IMR-90 (cell line): ENCODE measurements at regions not wholly inside any gene's neighbourhood (a gene's known extent, or its start where the extent isn't known, plus 50 kb on each side); places are given as distances from the start of the nearest gene placed in this dataset.

Experiments used
- ATAC-seq: fragments of 200-7000 bp; cut with Tn5 transposase; 2 replicates; pipeline ENCODE4 v1.9.1; 2020; ENCODE audit warnings: low read depth, mild to moderate bottlenecking, moderate library complexity
- BruUV-seq: library from RNA; stranded (reverse); fragments of 400-500 nt; replicated peaks from 2 replicates; lab custom pipeline; 2021; lab: Mats Ljungman, UMichigan
- CTCF ChIA-PET: fragments of 300-600 bp; formaldehyde crosslinking; extraction: SDS; loops from one replicate; lab custom pipeline; 2021; ENCODE audit warnings: antibody characterized with exemption; lab: Yijun Ruan, JAX
- POLR2A ChIA-PET: fragments of 300-600 bp; sonication (Branson Sonifier 250); formaldehyde crosslinking; loops from one replicate; lab custom pipeline; 2022; ENCODE audit warnings: antibody characterized with exemption; ENCODE audit not compliant: unreplicated experiment; lab: Charles Lee
- DNase-seq: peaks from one replicate; pipeline ENCODE4 v3.0.0; 2013
- H2AFZ ChIP-seq: replicated peaks from 2 replicates; pipeline ENCODE3; 2013; ENCODE audit warnings: low read length, mild to moderate bottlenecking; ENCODE audit not compliant: poor library complexity
- H2AK5ac ChIP-seq: 2 replicates; pipeline ENCODE4 v1.6.1; 2013; ENCODE audit warnings: low read depth, low read length, inconsistent platforms
- H2AK9ac ChIP-seq: replicated peaks from 2 replicates; pipeline ENCODE3; 2013; ENCODE audit warnings: mild to moderate bottlenecking, low read depth, low read length, moderate library complexity; ENCODE audit not compliant: poor library complexity
- H2BK120ac ChIP-seq: 2 replicates; pipeline ENCODE4 v1.6.1; 2013; ENCODE audit warnings: low read depth, low read length, inconsistent platforms
- H2BK15ac ChIP-seq: 3 replicates; pipeline ENCODE4 v1.6.1; 2013; ENCODE audit warnings: low read depth, low read length, inconsistent platforms
- H2BK20ac ChIP-seq: 2 replicates; pipeline ENCODE4 v1.6.1; 2013; ENCODE audit warnings: low read depth, mild to moderate bottlenecking, inconsistent platforms, low read length, moderate library complexity
- H2BK5ac ChIP-seq: 2 replicates; pipeline ENCODE4 v1.6.1; 2013; ENCODE audit warnings: mild to moderate bottlenecking, low read depth, low read length, inconsistent platforms; ENCODE audit not compliant: poor library complexity, severe bottlenecking
- H3K14ac ChIP-seq: replicated peaks from 2 replicates; pipeline ENCODE4 v1.6.1; 2013; ENCODE audit warnings: low read depth, low read length, inconsistent platforms
- H3K18ac ChIP-seq: 2 replicates; pipeline ENCODE4 v1.6.1; 2013; ENCODE audit warnings: low read depth, low read length, control low read depth
- H3K23ac ChIP-seq: 2 replicates; pipeline ENCODE4 v1.6.1; 2013; ENCODE audit warnings: low read depth, low read length, inconsistent platforms
- H3K27ac ChIP-seq: 2 replicates; pipeline ENCODE4 v1.5.1; 2013; ENCODE audit warnings: mild to moderate bottlenecking, control low read depth, low read length; ENCODE audit not compliant: insufficient read depth
- H3K27me3 ChIP-seq: 2 replicates; pipeline ENCODE4 v1.6.1; 2013; ENCODE audit warnings: low read length; ENCODE audit not compliant: control insufficient read depth, insufficient read depth
- H3K36me3 ChIP-seq: 2 replicates; pipeline ENCODE4 v1.6.1; 2013; ENCODE audit warnings: low read length, mixed read lengths; ENCODE audit not compliant: control insufficient read depth, insufficient read depth
- H3K4ac ChIP-seq: 2 replicates; pipeline ENCODE4 v1.6.1; 2013; ENCODE audit warnings: low read depth, low read length, inconsistent platforms
- H3K4me1 ChIP-seq: 2 replicates; pipeline ENCODE4 v1.6.1; 2013; ENCODE audit warnings: low read length, mixed read lengths; ENCODE audit not compliant: control insufficient read depth, insufficient read depth
- H3K4me2 ChIP-seq: 2 replicates; pipeline ENCODE4 v1.6.1; 2013; ENCODE audit warnings: low read depth, mild to moderate bottlenecking, control low read depth, low read length, moderate library complexity
- H3K4me3 ChIP-seq: 2 replicates; pipeline ENCODE4 v1.5.1; 2013; ENCODE audit warnings: low read depth, mild to moderate bottlenecking, control low read depth, low read length, moderate library complexity; ENCODE audit not compliant: insufficient read depth
- H3K56ac ChIP-seq: 2 replicates; pipeline ENCODE4 v1.6.1; 2013; ENCODE audit warnings: low read length, inconsistent platforms; ENCODE audit not compliant: insufficient read depth; ENCODE audit errors: extremely low read depth
- H3K79me1 ChIP-seq, 2 experiments: 2 replicates each; pipeline ENCODE4 v1.6.1; 2013; ENCODE audit warnings: low read length in 2 of 2, inconsistent platforms in 1 of 2, low read depth in 1 of 2
- H3K9ac ChIP-seq: 2 replicates; pipeline ENCODE4 v1.6.1; 2013; ENCODE audit warnings: low read depth, low read length, control low read depth
- H3K9me1 ChIP-seq: 2 replicates; pipeline ENCODE4 v1.6.1; 2013; ENCODE audit warnings: low read length, inconsistent platforms; ENCODE audit not compliant: insufficient read depth
- H3K9me3 ChIP-seq: 2 replicates; pipeline ENCODE4 v1.6.1; 2013; ENCODE audit warnings: low read length; ENCODE audit not compliant: control insufficient read depth, insufficient read depth
- H4K20me1 ChIP-seq: 2 replicates; pipeline ENCODE4 v1.6.1; 2013; ENCODE audit warnings: low read length, inconsistent platforms; ENCODE audit not compliant: insufficient read depth
- H4K5ac ChIP-seq: 2 replicates; pipeline ENCODE4 v1.6.1; 2013; ENCODE audit warnings: mild to moderate bottlenecking, low read depth, low read length, control low read depth
- H4K8ac ChIP-seq, 2 experiments: 2 replicates each; pipeline ENCODE4 v1.6.1; 2013; ENCODE audit warnings: low read depth in 2 of 2, low read length in 2 of 2, control low read depth in 1 of 2, inconsistent platforms in 1 of 2
- H4K91ac ChIP-seq: 2 replicates; pipeline ENCODE4 v1.6.1; 2013; ENCODE audit warnings: low read depth, low read length, inconsistent platforms; ENCODE audit not compliant: insufficient read depth
- CEBPB ChIP-seq: IDR thresholded peaks from 2 replicates; pipeline ENCODE4 v1.6.1; 2012; ENCODE audit warnings: low read depth, low read length, improper control_type of control experiment
- WGBS, 2 experiments: methylation state at CpG; one replicate each; pipeline versions ENCODE4 v1.1.5 to v1.1.7; 2013; ENCODE audit warnings: missing lambda C conversion rate in 2 of 2; ENCODE audit not compliant: insufficient read length in 1 of 2; ENCODE audit errors: extremely low coverage in 2 of 2; 5-methylcytosine and 5-hydroxymethylcytosine counted together
- dilution Hi-C: fragments of 300-500 bp; cut with HindIII; formaldehyde crosslinking; loops from one replicate; pipeline ENCODE4 v1.14.3; 2018; ENCODE audit warnings: low sequenced_read_pairs; ENCODE audit not compliant: unreplicated experiment
- in situ Hi-C: fragments of 300-500 bp; cut with MboI; formaldehyde crosslinking; loops from 3 replicates; pipeline ENCODE4 v1.14.3; 2019; ENCODE audit warnings: low sequenced_read_pairs, inconsistent platforms, mixed read lengths
- intact Hi-C: fragments of 100-400 bp; cut with micrococcal nuclease; formaldehyde crosslinking; loops from 2 replicates; pipeline ENCODE4 v1.10.0; 2022
- TF ChIP-seq, protein P1 (sequence below): conservative IDR thresholded peaks from 2 replicates; pipeline ENCODE4 v1.5.1; 2012; ENCODE audit warnings: mild to moderate bottlenecking, low read depth, low read length, improper control_type of control experiment
- TF ChIP-seq, protein P2 (sequence below): fragments of 150-350 bp; IDR thresholded peaks from 2 replicates; pipeline ENCODE4 v1.6.1; 2016; ENCODE audit warnings: low read depth, mild to moderate bottlenecking, low read length, moderate library complexity, borderline replicate concordance

DNA sequence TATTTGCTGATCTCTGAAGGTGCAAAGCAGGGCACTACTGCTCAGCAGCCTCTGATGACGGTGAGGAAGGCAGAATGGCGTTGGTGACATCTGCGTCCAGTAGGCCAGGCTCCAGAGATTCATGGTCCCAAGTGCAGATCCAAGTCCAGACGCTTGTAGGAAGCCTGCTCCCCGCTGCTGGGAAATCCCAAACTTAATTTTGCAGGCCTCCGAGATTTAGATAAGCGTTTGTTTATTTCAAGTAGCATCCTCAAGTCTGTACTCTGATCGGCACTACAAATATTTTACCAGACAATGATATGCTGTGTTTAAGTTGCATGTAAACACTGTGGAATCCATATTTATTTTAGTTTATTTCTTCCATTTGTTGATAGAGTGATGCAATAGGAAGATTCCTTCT lies 244.9 kb upstream of the KLF6 start:
- Histone ChIP-seq H3K79me1 (no peaks in the 10 kb centered on the region), H4K5ac (no peak overlapping the region; the same call in 1 of the 2 replicates), H2BK15ac (peak overlapping the region; percentile 68; the same call in 1 of the 3 replicates), H3K18ac (no peak overlapping the region), H2AK5ac (peak overlapping the region; percentile 44; the same call in 1 of the 2 replicates), H3K9me3 (no peaks in the 10 kb centered on the region), H3K23ac (peak overlapping the region; percentile 54; the same call in 1 of the 2 replicates), H2BK5ac (no peak overlapping the region), H2AFZ (peak overlapping the region; percentile 19), H3K14ac (0 out of 2 replicates have a peak overlapping the region, but pooled peaks have one; percentile 33), H3K9ac (no peak overlapping the region), H3K27me3 (no peaks in the 10 kb centered on the region), H3K4me1 (peaks cover 8% of the 10 kb centered on the region), H3K36me3 (no peaks in the 10 kb centered on the region), H4K8ac (peak overlapping the region in 1 of 2 experiments; percentile 14; a peak in 1 of 4 replicates), H2BK120ac (no peak overlapping the region), H2AK9ac (peak overlapping the region; percentile 18), H3K4me3 (no peak overlapping the region), H3K4me2 (no peak overlapping the region), H4K91ac (no peak overlapping the region), H3K56ac (no peak overlapping the region), H3K9me1 (peaks cover 4% of the 10 kb centered on the region; the same call in 1 of the 2 replicates), H3K27ac (no peak overlapping the region), H3K4ac (peak overlapping the region; percentile 64; the same call in 1 of the 2 replicates), H4K20me1 (no peaks in the 10 kb centered on the region), H2BK20ac (peak overlapping the region; percentile 27)
- intact Hi-C loops (loop anchor here (10.0 kb wide), 1 partner anchor 245 kb away; the partner anchor contains the start of gene KLF6), dilution Hi-C loops (no loop called here), in situ Hi-C loops (no loop called here)
- ATAC-seq = no peak
- no peak for DNase-seq
- BruUV-seq = no TSS peak
- CTCF ChIA-PET = no interaction called here
- 86% methylated on average over 3 of the region's 8 CpGs; no CpG with 5 or more reads in 1 of the 2 experiments for WGBS, 2 experiments
- POLR2A ChIA-PET = no interaction called here
- TF ChIP-seq, protein P1, sequence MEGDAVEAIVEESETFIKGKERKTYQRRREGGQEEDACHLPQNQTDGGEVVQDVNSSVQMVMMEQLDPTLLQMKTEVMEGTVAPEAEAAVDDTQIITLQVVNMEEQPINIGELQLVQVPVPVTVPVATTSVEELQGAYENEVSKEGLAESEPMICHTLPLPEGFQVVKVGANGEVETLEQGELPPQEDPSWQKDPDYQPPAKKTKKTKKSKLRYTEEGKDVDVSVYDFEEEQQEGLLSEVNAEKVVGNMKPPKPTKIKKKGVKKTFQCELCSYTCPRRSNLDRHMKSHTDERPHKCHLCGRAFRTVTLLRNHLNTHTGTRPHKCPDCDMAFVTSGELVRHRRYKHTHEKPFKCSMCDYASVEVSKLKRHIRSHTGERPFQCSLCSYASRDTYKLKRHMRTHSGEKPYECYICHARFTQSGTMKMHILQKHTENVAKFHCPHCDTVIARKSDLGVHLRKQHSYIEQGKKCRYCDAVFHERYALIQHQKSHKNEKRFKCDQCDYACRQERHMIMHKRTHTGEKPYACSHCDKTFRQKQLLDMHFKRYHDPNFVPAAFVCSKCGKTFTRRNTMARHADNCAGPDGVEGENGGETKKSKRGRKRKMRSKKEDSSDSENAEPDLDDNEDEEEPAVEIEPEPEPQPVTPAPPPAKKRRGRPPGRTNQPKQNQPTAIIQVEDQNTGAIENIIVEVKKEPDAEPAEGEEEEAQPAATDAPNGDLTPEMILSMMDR = no peak
- TF ChIP-seq, protein P2, sequence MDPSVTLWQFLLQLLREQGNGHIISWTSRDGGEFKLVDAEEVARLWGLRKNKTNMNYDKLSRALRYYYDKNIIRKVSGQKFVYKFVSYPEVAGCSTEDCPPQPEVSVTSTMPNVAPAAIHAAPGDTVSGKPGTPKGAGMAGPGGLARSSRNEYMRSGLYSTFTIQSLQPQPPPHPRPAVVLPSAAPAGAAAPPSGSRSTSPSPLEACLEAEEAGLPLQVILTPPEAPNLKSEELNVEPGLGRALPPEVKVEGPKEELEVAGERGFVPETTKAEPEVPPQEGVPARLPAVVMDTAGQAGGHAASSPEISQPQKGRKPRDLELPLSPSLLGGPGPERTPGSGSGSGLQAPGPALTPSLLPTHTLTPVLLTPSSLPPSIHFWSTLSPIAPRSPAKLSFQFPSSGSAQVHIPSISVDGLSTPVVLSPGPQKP = no peak
- TF ChIP-seq CEBPB = peak; percentile 40; the same call in 1 of the 2 replicates
